HG03571 (cell line): ENCODE measurements at regions not wholly inside any gene's neighbourhood (a gene's known extent, or its start where the extent isn't known, plus 50 kb on each side); places are given as distances from the start of the nearest gene placed in this dataset.
"Not testable (repeated sequence)": the region's sequence is repeated elsewhere in the genome, so short reads cannot be mapped to it uniquely, and the experiment has no call there.

Source experiments
- ATAC-seq: cut with Tn5 transposase; IDR thresholded peaks from one replicate; pipeline ENCODE4 v1.9.1; 2021; ENCODE audit not compliant: unreplicated experiment

GRCh38 chr4:130896920-130897319 lies 1801.0 kb downstream of the C4orf33 start:
- no peak for ATAC-seq

- ATAC-seq = no peak
Observed at GRCh38 chr4:130901321-130901720, 1805.4 kb downstream of the C4orf33 start.

GRCh38 chr4:130922955-130923354 lies 1827.0 kb downstream of the C4orf33 start:
- no peak for ATAC-seq

- ATAC-seq = no peak
Observed at GRCh38 chr4:130955520-130955919, 1859.6 kb downstream of the C4orf33 start.

GRCh38 chr4:130985371-130985770 lies 1889.4 kb downstream of the C4orf33 start:
- ATAC-seq = no peak

- no peak for ATAC-seq
Observed at GRCh38 chr4:130995988-130996387, 1900.0 kb downstream of the C4orf33 start.

GRCh38 chr4:131001371-131001770 lies 1905.4 kb downstream of the C4orf33 start:
- ATAC-seq = no peak

GRCh38 chr4:131002132-131002531 lies 1906.2 kb downstream of the C4orf33 start:
- ATAC-seq = no peak

- ATAC-seq = no peak
Observed at GRCh38 chr4:131006388-131006787, 1910.4 kb downstream of the C4orf33 start.

GRCh38 chr4:131011961-131012360 lies 1916.0 kb downstream of the C4orf33 start:
- not testable (repeated sequence) for ATAC-seq

GRCh38 chr4:131013226-131013625 lies 1917.3 kb downstream of the C4orf33 start:
- ATAC-seq = no peak

- no peak for ATAC-seq
Observed at GRCh38 chr4:131026771-131027170, 1930.8 kb downstream of the C4orf33 start.

- ATAC-seq = no peak
Observed at GRCh38 chr4:131044368-131044767, 1948.4 kb downstream of the C4orf33 start.

GRCh38 chr4:131046821-131047220 lies 1950.9 kb downstream of the C4orf33 start:
- ATAC-seq = no peak

GRCh38 chr4:131052646-131053045 lies 1956.7 kb downstream of the C4orf33 start:
- no peak for ATAC-seq

- ATAC-seq = no peak
Observed at GRCh38 chr4:131054489-131055019, 1958.6 kb downstream of the C4orf33 start.

GRCh38 chr4:131061734-131062133 lies 1965.8 kb downstream of the C4orf33 start:
- ATAC-seq = no peak

GRCh38 chr4:131063878-131064277 lies 1967.9 kb downstream of the C4orf33 start:
- no peak for ATAC-seq

- no peak for ATAC-seq
Observed at GRCh38 chr4:131081069-131081468, 1985.1 kb downstream of the C4orf33 start.

GRCh38 chr4:131084997-131085396 lies 1989.0 kb downstream of the C4orf33 start:
- ATAC-seq = no peak

- no peak for ATAC-seq
Observed at GRCh38 chr4:131091896-131092295, 1995.9 kb downstream of the C4orf33 start.

- no peak for ATAC-seq
Observed at GRCh38 chr4:131093303-131093702, 1997.4 kb downstream of the C4orf33 start.

GRCh38 chr4:131098976-131099375 lies 2003.0 kb downstream of the C4orf33 start:
- ATAC-seq = no peak
